ENCODE measurements at regions not wholly inside any gene's neighbourhood (a gene's known extent, or its start where the extent isn't known, plus 50 kb on each side); places are given as distances from the start of the nearest gene placed in this dataset.

GRCh38 chr2:57848723-57849122, 197.9 kb upstream of the VRK2 start:
- no peak for DNase-seq (ENCODE audit: low read depth)
- H3K4me3 ChIP-seq (ENCODE audit: low read depth, low read length), result no peak overlapping the region
- no peak for TF ChIP-seq CTCF (IDR thresholded peaks at IDR 0.05; ENCODE audit: control insufficient read depth, extremely low read depth, insufficient read depth)

- H3K4me3 ChIP-seq (ENCODE audit: low read depth, low read length), result no peak overlapping the region
- no peak for DNase-seq (ENCODE audit: low read depth)
- no peak for TF ChIP-seq CTCF (IDR thresholded peaks at IDR 0.05; ENCODE audit: control insufficient read depth, extremely low read depth, insufficient read depth)
Measured at GRCh38 chr2:57849843-57850242, 196.8 kb upstream of the VRK2 start.

GRCh38 chr2:57850415-57851130, 196.0 kb upstream of the VRK2 start:
- no peak for DNase-seq (ENCODE audit: low read depth)
- no peak overlapping the region for H3K4me3 ChIP-seq (ENCODE audit: low read depth, low read length)
- TF ChIP-seq CTCF (IDR thresholded peaks at IDR 0.05; ENCODE audit: control insufficient read depth, extremely low read depth, insufficient read depth), result no peak

GRCh38 chr2:57855212-57855611, 191.4 kb upstream of the VRK2 start:
- no peak for DNase-seq (ENCODE audit: low read depth)
- H3K4me3 ChIP-seq (ENCODE audit: low read depth, low read length), result no peak overlapping the region
- TF ChIP-seq CTCF (IDR thresholded peaks at IDR 0.05; ENCODE audit: control insufficient read depth, extremely low read depth, insufficient read depth), result no peak

GRCh38 chr2:57859755-57860154, 186.9 kb upstream of the VRK2 start:
- no peak for TF ChIP-seq CTCF (IDR thresholded peaks at IDR 0.05; ENCODE audit: control insufficient read depth, extremely low read depth, insufficient read depth)

GRCh38 chr2:57862153-57862552, 184.5 kb upstream of the VRK2 start:
- H3K4me3 ChIP-seq (ENCODE audit: low read depth, low read length), result no peak overlapping the region
- no peak for TF ChIP-seq CTCF (IDR thresholded peaks at IDR 0.05; ENCODE audit: control insufficient read depth, extremely low read depth, insufficient read depth)
- DNase-seq (ENCODE audit: low read depth), result no peak

More at GRCh38 chr2:57859755-57860154, 186.9 kb upstream of the VRK2 start:
- no peak for DNase-seq (ENCODE audit: low read depth)
- H3K4me3 ChIP-seq (ENCODE audit: low read depth, low read length), result no peak overlapping the region

- DNase-seq (ENCODE audit: low read depth), result no peak
- no peak for TF ChIP-seq CTCF (IDR thresholded peaks at IDR 0.05; ENCODE audit: control insufficient read depth, extremely low read depth, insufficient read depth)
- H3K4me3 ChIP-seq (ENCODE audit: low read depth, low read length), result no peak overlapping the region
Measured at GRCh38 chr2:57862727-57863126, 183.9 kb upstream of the VRK2 start.
